Small intestine (tissue), 7 donors: ENCODE measurements at regions not wholly inside any gene's neighbourhood (a gene's known extent, or its start where the extent isn't known, plus 50 kb on each side); places are given as distances from the start of the nearest gene placed in this dataset.

ENCODE experiments used
- DNase-seq, 2 donors: peaks; one replicate each; pipeline versions ENCODE4 v3.0.0 to v3.0.0-alpha.2; 2013
- FAIRE-seq: peaks from 2 replicates; lab custom pipeline; 2012; peaks lifted over from hg19 to GRCh38; lab: Jason Lieb, UNC
- H3K27ac ChIP-seq, 3 donors: one replicate each; pipeline ENCODE4 v1.5.1; 2013; ENCODE audit warnings: low read length in 2 of 3, mild to moderate bottlenecking in 2 of 3, control low read depth in 1 of 3, inconsistent platforms in 1 of 3, low read depth in 1 of 3, moderate library complexity in 1 of 3
- H3K27me3 ChIP-seq, 3 donors: one replicate each; pipeline ENCODE4 v1.6.1; 2013; ENCODE audit warnings: low read length in 3 of 3, inconsistent platforms in 1 of 3; ENCODE audit not compliant: control insufficient read depth in 3 of 3, insufficient read depth in 3 of 3
- H3K36me3 ChIP-seq, 3 donors: one replicate each; pipeline ENCODE4 v1.6.1; 2013; ENCODE audit warnings: low read length in 3 of 3, inconsistent platforms in 1 of 3, low read depth in 1 of 3, mild to moderate bottlenecking in 1 of 3, moderate library complexity in 1 of 3; ENCODE audit not compliant: control insufficient read depth in 3 of 3, insufficient read depth in 2 of 3
- H3K4me1 ChIP-seq, 3 donors: one replicate each; pipeline ENCODE4 v1.6.1; 2013; ENCODE audit warnings: low read length in 2 of 3, inconsistent platforms in 1 of 3, low read depth in 1 of 3, mild to moderate bottlenecking in 1 of 3, moderate library complexity in 1 of 3; ENCODE audit not compliant: control insufficient read depth in 3 of 3, insufficient read depth in 2 of 3
- H3K4me3 ChIP-seq, 3 donors: one replicate each; pipeline ENCODE4 v1.5.1; 2013; ENCODE audit warnings: low read length in 3 of 3, control low read depth in 1 of 3, inconsistent platforms in 1 of 3, low read depth in 1 of 3, mild to moderate bottlenecking in 1 of 3, moderate library complexity in 1 of 3
- H3K9me3 ChIP-seq, 2 donors: one replicate each; pipeline ENCODE4 v1.6.1; 2013; ENCODE audit warnings: low read depth in 1 of 2, low read length in 1 of 2; ENCODE audit not compliant: control insufficient read depth in 2 of 2, insufficient read depth in 1 of 2
- WGBS, 3 donors: extraction: QIAGEN DNeasy Blood & Tissue Kit; methylation state at CpG; one replicate each; pipeline ENCODE4 v1.1.7; 2013; 5-methylcytosine and 5-hydroxymethylcytosine counted together
- donor health status: healthy with polysubstance abuse.
- donor health status: control.
- donor health status: control.
- donor health status: Bipolar disorder and iron deficiency.
- donor health status: healthy.

GRCh38 chr1:82586473-82586872, 785.7 kb downstream of the ADGRL2 start:
- FAIRE-seq, result no peak
- Histone ChIP-seq H3K4me3 (no peak overlapping the region), H3K4me1 (no peaks in the 10 kb centered on the region), H3K9me3 (peaks cover 0 to 3% of the 10 kb centered on the region in 2 donors), H3K36me3 (no peaks in the 10 kb centered on the region), H3K27me3 (no peaks in the 10 kb centered on the region), H3K27ac (no peak overlapping the region)
- DNase-seq, result no peak

- no peak overlapping the region for H3K27ac ChIP-seq
- 50% methylated on average over 3 of the region's 3 CpGs for WGBS, 3 donors
- no peak overlapping the region for H3K4me3 ChIP-seq
- DNase-seq, result no peak
- H3K9me3 ChIP-seq, result peaks cover 0 to 3% of the 10 kb centered on the region in 2 donors
- no peaks in the 10 kb centered on the region for H3K36me3 ChIP-seq
- H3K4me1 ChIP-seq, result no peaks in the 10 kb centered on the region
- no peaks in the 10 kb centered on the region for H3K27me3 ChIP-seq
- FAIRE-seq, result no peak
These were observed 781.6 kb downstream of the ADGRL2 start for GRCh38 chr1:82582347-82582746.

- Histone ChIP-seq H3K4me1 (no peaks in the 10 kb centered on the region), H3K27ac (no peak overlapping the region), H3K36me3 (no peaks in the 10 kb centered on the region), H3K9me3 (no peaks in the 10 kb centered on the region), H3K27me3 (no peaks in the 10 kb centered on the region), H3K4me3 (no peak overlapping the region)
- DNase-seq (no peak), FAIRE-seq (no peak)
- WGBS, 3 donors, result 41 to 55% (median 43%) methylated on average over 3 of the region's 3 CpGs
These were observed 777.5 kb downstream of the ADGRL2 start for GRCh38 chr1:82578086-82578726.

- FAIRE-seq (no peak), DNase-seq (no peak)
- H3K4me1 ChIP-seq, result no peaks in the 10 kb centered on the region
- no peaks in the 10 kb centered on the region for H3K36me3 ChIP-seq
- 69 to 78% (median 73%) methylated on average over 3 of the region's 3 CpGs for WGBS, 3 donors
- no peaks in the 10 kb centered on the region for H3K27me3 ChIP-seq
- no peak overlapping the region for H3K4me3 ChIP-seq
- no peaks in the 10 kb centered on the region for H3K9me3 ChIP-seq
- no peak overlapping the region for H3K27ac ChIP-seq
These were observed 766.6 kb downstream of the ADGRL2 start for GRCh38 chr1:82567348-82567747.

GRCh38 chr1:82565546-82565945, 764.8 kb downstream of the ADGRL2 start:
- Histone ChIP-seq H3K4me1 (no peaks in the 10 kb centered on the region), H3K27ac (no peak overlapping the region), H3K27me3 (no peaks in the 10 kb centered on the region), H3K4me3 (no peak overlapping the region), H3K9me3 (no peaks in the 10 kb centered on the region), H3K36me3 (no peaks in the 10 kb centered on the region)
- WGBS, 3 donors, result 65 to 68% (median 67%) methylated on average over 6 of the region's 6 CpGs
- no peak for DNase-seq
- FAIRE-seq, result no peak

GRCh38 chr1:82565146-82565545, 764.4 kb downstream of the ADGRL2 start:
- no peak for DNase-seq
- no peaks in the 10 kb centered on the region for H3K4me1 ChIP-seq
- no peak overlapping the region for H3K4me3 ChIP-seq
- H3K36me3 ChIP-seq, result no peaks in the 10 kb centered on the region
- FAIRE-seq, result no peak
- no peaks in the 10 kb centered on the region for H3K9me3 ChIP-seq
- no peak overlapping the region for H3K27ac ChIP-seq
- H3K27me3 ChIP-seq, result no peaks in the 10 kb centered on the region
- WGBS, 3 donors, result 59 to 74% (median 74%) methylated on average over 3 of the region's 3 CpGs

- H3K4me1 ChIP-seq, result no peaks in the 10 kb centered on the region
- WGBS, 3 donors, result 69 to 81% (median 80%) methylated on average over 2 of the region's 2 CpGs
- FAIRE-seq (no peak), DNase-seq (no peak)
- H3K27ac ChIP-seq, result no peak overlapping the region
- H3K27me3 ChIP-seq, result no peaks in the 10 kb centered on the region
- no peaks in the 10 kb centered on the region for H3K9me3 ChIP-seq
- no peaks in the 10 kb centered on the region for H3K36me3 ChIP-seq
- no peak overlapping the region for H3K4me3 ChIP-seq
These were observed 763.6 kb downstream of the ADGRL2 start for GRCh38 chr1:82564333-82564732.

GRCh38 chr1:82562448-82562847, 761.7 kb downstream of the ADGRL2 start:
- Histone ChIP-seq H3K4me1 (no peaks in the 10 kb centered on the region), H3K9me3 (no peaks in the 10 kb centered on the region), H3K36me3 (no peaks in the 10 kb centered on the region), H3K4me3 (no peak overlapping the region), H3K27me3 (no peaks in the 10 kb centered on the region), H3K27ac (no peak overlapping the region)
- no peak for FAIRE-seq
- DNase-seq, result no peak
- 71 to 89% (median 80%) methylated on average over 2 of the region's 2 CpGs for WGBS, 3 donors

- Histone ChIP-seq H3K27ac (no peak overlapping the region), H3K4me1 (no peaks in the 10 kb centered on the region), H3K27me3 (no peaks in the 10 kb centered on the region), H3K4me3 (no peak overlapping the region), H3K36me3 (no peaks in the 10 kb centered on the region), H3K9me3 (no peaks in the 10 kb centered on the region)
- FAIRE-seq (no peak), DNase-seq (no peak)
These were observed 759.8 kb downstream of the ADGRL2 start for GRCh38 chr1:82560566-82560965.
